ENCODE measurements at regions not wholly inside any gene's neighbourhood (a gene's known extent, or its start where the extent isn't known, plus 50 kb on each side); places are given as distances from the start of the nearest gene placed in this dataset.

- Histone ChIP-seq H3K9ac (ENCODE audit: insufficient read depth, low read depth, low read length) (no peak overlapping the region), H3K9me3 (ENCODE audit: low read length) (no peaks in the 10 kb centered on the region), H3K27me3 (ENCODE audit: control insufficient read depth in 1 of 2, insufficient read depth in 2 of 2, low read length in 2 of 2) (no peaks in the 10 kb centered on the region), H3K27ac (ENCODE audit: extremely low read length, insufficient read depth, low read length) (no peak overlapping the region), H3K4me1 (ENCODE audit: insufficient read depth, low read length) (no peaks in the 10 kb centered on the region), H3K4me3 (replicated peaks in 1 of 3; ENCODE audit: insufficient read depth in 1 of 3, low read depth in 2 of 3, low read length in 3 of 3) (no peak overlapping the region), H4K20me1 (ENCODE audit: insufficient read depth, low read length) (no peaks in the 10 kb centered on the region), H3K79me2 (ENCODE audit: insufficient read depth, low read length) (no peaks in the 10 kb centered on the region), H2AFZ (ENCODE audit: low read length) (no peak overlapping the region), H3K4me2 (ENCODE audit: low read depth, low read length) (no peak overlapping the region), H3K36me3 (replicated peaks in 1 of 2; ENCODE audit: control insufficient read depth in 1 of 2, insufficient read depth in 2 of 2, low read length in 2 of 2) (no peaks in the 10 kb centered on the region)
- ChIA-PET CTCF (ENCODE audit: low intra/inter-chr PET ratio, low total read pairs) (no interaction called here), POLR2A (no interaction called here)
- WGBS (ENCODE audit: low lambda C conversion rate): 96% methylated on average over 1 of the region's 1 CpG
- no peak for DNase-seq (ENCODE audit: low spot score)
- in situ Hi-C loops (cut with HindIII; ENCODE audit: extremely low pct_ligation_motif_present, low pct_unique_long_range_greater_than_20kb) (no loop called here), intact Hi-C loops (cut with micrococcal nuclease; ENCODE audit: unreplicated experiment) (loop anchor here (10.0 kb wide), 1 partner anchor 643 kb away; no protein-coding TSS in a partner anchor)
- no peak for FAIRE-seq
- no peak for ATAC-seq
- BruUV-seq (replicated peaks): no TSS peak
- TF ChIP-seq CREB3 (CRISPR knock-in tag; IDR thresholded peaks at IDR 0.05): no peak
- TF ChIP-seq ZNF10 (CRISPR knock-in tag; IDR thresholded peaks at IDR 0.05; ENCODE audit: borderline replicate concordance, low read depth): no peak
- no peak for TF ChIP-seq ZNF431 (CRISPR knock-in tag; IDR thresholded peaks at IDR 0.05; ENCODE audit: borderline replicate concordance, low read depth)
- TF ChIP-seq ZNF839 (CRISPR knock-in tag; IDR thresholded peaks at IDR 0.05; ENCODE audit: borderline replicate concordance): no peak
- no peak for TF ChIP-seq ZNF503 (CRISPR knock-in tag; IDR thresholded peaks at IDR 0.05)
- TF ChIP-seq DPF2 (CRISPR knock-in tag; IDR thresholded peaks at IDR 0.05; ENCODE audit: borderline replicate concordance, low read depth): no peak
- no peak for TF ChIP-seq MXD3 (CRISPR knock-in tag; IDR thresholded peaks at IDR 0.05)
- TF ChIP-seq CCAR2 (optimal IDR thresholded peaks at IDR 0.05; ENCODE audit: low read depth, low read length): no peak
- no peak for TF ChIP-seq ZNF33B (CRISPR knock-in tag; IDR thresholded peaks at IDR 0.05)
- no peak for TF ChIP-seq ZNF121 (CRISPR knock-in tag; IDR thresholded peaks at IDR 0.05)
- TF ChIP-seq GATA4 (IDR thresholded peaks at IDR 0.05; ENCODE audit: borderline replicate concordance, low read depth): no peak
- TF ChIP-seq ZFAT (CRISPR knock-in tag; conservative IDR thresholded peaks at IDR 0.05): no peak
- no peak for TF ChIP-seq ZFP36L1 (CRISPR knock-in tag; IDR thresholded peaks at IDR 0.05)
- TF ChIP-seq KMT2A (CRISPR knock-in tag; IDR thresholded peaks at IDR 0.05): no peak
- TF ChIP-seq ZUFSP (CRISPR knock-in tag; IDR thresholded peaks at IDR 0.05; ENCODE audit: borderline replicate concordance): no peak
- no peak for TF ChIP-seq ZNF605 (CRISPR knock-in tag; IDR thresholded peaks at IDR 0.05)
- no peak for TF ChIP-seq LBX2 (CRISPR knock-in tag; IDR thresholded peaks at IDR 0.05; ENCODE audit: borderline replicate concordance)
- no peak for TF ChIP-seq CENPBD1 (CRISPR knock-in tag; IDR thresholded peaks at IDR 0.05; ENCODE audit: borderline replicate concordance, low read depth)
- no peak for TF ChIP-seq CBX1 (IDR thresholded peaks at IDR 0.05; ENCODE audit: low read depth)
Observed at GRCh38 chr12:24731596-24731995, 217.3 kb downstream of the BCAT1 start.

Data from HepG2 (cell line).